Suprapubic skin (tissue), 4 donors: ENCODE measurements at regions not wholly inside any gene's neighbourhood (a gene's known extent, or its start where the extent isn't known, plus 50 kb on each side); places are given as distances from the start of the nearest gene placed in this dataset.

ENCODE experiments used
- EP300 ChIP-seq: sonication (generic); formaldehyde crosslinking; IDR thresholded peaks from one replicate; pipeline ENCODE4 v1.6.1; 2017; ENCODE audit warnings: antibody characterized with exemption
- POLR2AphosphoS5 ChIP-seq, 3 donors: sonication (generic); formaldehyde crosslinking; IDR thresholded peaks; one replicate each; pipeline ENCODE4 v1.6.1; 2017; ENCODE audit warnings: antibody characterized with exemption in 3 of 3
- TF ChIP-seq, protein P1 (sequence below), 2 donors: fragments of 200-600 bp in 1 of 2; fragments of 450-650 bp in 1 of 2; sonication (generic) in 1 of 2; IDR thresholded peaks; one replicate each; pipeline ENCODE4 v1.5.1; 2016 to 2019; ENCODE audit warnings: antibody characterized with exemption in 2 of 2, mild to moderate bottlenecking in 1 of 2, moderate library complexity in 1 of 2

DNA sequence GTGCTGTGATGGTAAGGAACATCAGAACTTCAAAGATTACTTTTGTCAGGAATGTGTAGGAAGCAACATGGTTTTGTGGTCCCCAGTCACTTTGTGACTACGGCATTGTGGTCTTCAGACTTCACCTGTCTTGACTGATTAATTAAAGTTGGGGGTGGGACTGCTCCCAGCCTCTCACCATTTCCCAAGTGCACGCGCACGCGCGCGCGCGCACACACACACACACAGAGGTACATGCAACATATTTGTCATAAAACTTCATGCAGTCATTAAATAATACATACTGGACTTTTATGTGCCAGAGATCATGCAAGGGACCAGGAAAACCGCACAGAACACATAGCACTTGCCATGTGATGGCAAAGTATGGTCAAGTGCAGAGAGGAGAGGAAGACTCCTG, 181.2 kb downstream of the EVX1 start:
- TF ChIP-seq EP300: no peak
- TF ChIP-seq, protein P1, sequence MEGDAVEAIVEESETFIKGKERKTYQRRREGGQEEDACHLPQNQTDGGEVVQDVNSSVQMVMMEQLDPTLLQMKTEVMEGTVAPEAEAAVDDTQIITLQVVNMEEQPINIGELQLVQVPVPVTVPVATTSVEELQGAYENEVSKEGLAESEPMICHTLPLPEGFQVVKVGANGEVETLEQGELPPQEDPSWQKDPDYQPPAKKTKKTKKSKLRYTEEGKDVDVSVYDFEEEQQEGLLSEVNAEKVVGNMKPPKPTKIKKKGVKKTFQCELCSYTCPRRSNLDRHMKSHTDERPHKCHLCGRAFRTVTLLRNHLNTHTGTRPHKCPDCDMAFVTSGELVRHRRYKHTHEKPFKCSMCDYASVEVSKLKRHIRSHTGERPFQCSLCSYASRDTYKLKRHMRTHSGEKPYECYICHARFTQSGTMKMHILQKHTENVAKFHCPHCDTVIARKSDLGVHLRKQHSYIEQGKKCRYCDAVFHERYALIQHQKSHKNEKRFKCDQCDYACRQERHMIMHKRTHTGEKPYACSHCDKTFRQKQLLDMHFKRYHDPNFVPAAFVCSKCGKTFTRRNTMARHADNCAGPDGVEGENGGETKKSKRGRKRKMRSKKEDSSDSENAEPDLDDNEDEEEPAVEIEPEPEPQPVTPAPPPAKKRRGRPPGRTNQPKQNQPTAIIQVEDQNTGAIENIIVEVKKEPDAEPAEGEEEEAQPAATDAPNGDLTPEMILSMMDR (IDR thresholded peaks at IDR 0.05): no peak
- no peak for TF ChIP-seq POLR2AphosphoS5 (IDR thresholded peaks at IDR 0.05)
